A549 (cell line): ENCODE measurements at regions not wholly inside any gene's neighbourhood (a gene's known extent, or its start where the extent isn't known, plus 50 kb on each side); places are given as distances from the start of the nearest gene placed in this dataset.

Source experiments
- ATAC-seq, 2 experiments: fragments of 200-7000 bp in 1 of 2; fragments of >200 bp in 1 of 2; cut with Nextera tagmentation in 1 of 2; cut with Tn5 transposase in 1 of 2; 3 replicates each; pipeline versions ENCODE4 v1.8.0 to v1.9.1; 2018 to 2020; ENCODE audit warnings: mild to moderate bottlenecking in 1 of 2, moderate library complexity in 1 of 2
- CTCF ChIA-PET: fragments of 300-600 bp; sonication (Branson Sonifier 250); formaldehyde crosslinking; extraction: SDS; loops from one replicate; lab custom pipeline; 2021; ENCODE audit warnings: antibody characterized with exemption, inconsistent platforms; lab: Yijun Ruan, JAX
- POLR2A ChIA-PET: fragments of 350-600 bp; formaldehyde crosslinking; extraction: SDS; loops from one replicate; lab custom pipeline; 2021; ENCODE audit warnings: antibody characterized with exemption, inconsistent platforms; lab: Yijun Ruan, JAX
- DNase-seq, 2 experiments: peaks; one replicate each; pipeline versions ENCODE4 v3.0.0 to v3.0.0-alpha.2; 2011 to 2016; ENCODE audit warnings: low read depth in 1 of 2, low spot score in 1 of 2
- FAIRE-seq: peaks from 2 replicates; lab custom pipeline; 2011; peaks lifted over from hg19 to GRCh38; lab: Jason Lieb, UNC
- H3K27ac ChIP-seq, 2 experiments: fragments of >200 bp; sonication (Bioruptor Twin); formaldehyde crosslinking; 3 replicates each; pipeline ENCODE4 v1.5.1; 2016 to 2017
- H3K4me1 ChIP-seq: fragments of >200 bp; sonication (Bioruptor Twin); formaldehyde crosslinking; 3 replicates; pipeline ENCODE4 v1.6.1; 2016
- H3K4me2 ChIP-seq: fragments of >200 bp; sonication (Bioruptor Twin); formaldehyde crosslinking; 3 replicates; pipeline ENCODE4 v1.6.1; 2016
- H3K4me3 ChIP-seq: fragments of >200 bp; sonication (Bioruptor Twin); formaldehyde crosslinking; 3 replicates; pipeline ENCODE4 v1.5.1; 2016
- H3K9me3 ChIP-seq: fragments of >200 bp; sonication (Bioruptor Twin); formaldehyde crosslinking; 3 replicates; pipeline ENCODE4 v1.6.1; 2016
- ATOH8 ChIP-seq: fragments of 250-450 bp; sonication (Bioruptor Pico); IDR thresholded peaks from 2 replicates; pipeline ENCODE4 v1.5.0; 2020; ENCODE audit warnings: low read depth, mild to moderate bottlenecking, moderate library complexity
- CHD4 ChIP-seq: fragments of 200-600 bp; sonication (generic); IDR thresholded peaks from 2 replicates; pipeline ENCODE4 v1.6.1; 2016; ENCODE audit warnings: antibody characterized with exemption, mild to moderate bottlenecking, borderline replicate concordance
- CTCF ChIP-seq: fragments of >200 bp; sonication (Bioruptor Twin); formaldehyde crosslinking; IDR thresholded peaks from 3 replicates; pipeline ENCODE4 v1.5.1; 2016
- EHMT2 ChIP-seq: fragments of 200-600 bp; sonication (generic); IDR thresholded peaks from 2 replicates; pipeline ENCODE4 v1.6.1; 2016; ENCODE audit warnings: antibody characterized with exemption, low read depth, mild to moderate bottlenecking, moderate library complexity
- FOSL2 ChIP-seq, 2 experiments: fragments of 450-650 bp in 1 of 2; fragments of >200 bp in 1 of 2; sonication (Bioruptor Twin) in 1 of 2; formaldehyde crosslinking; IDR thresholded peaks; 2 replicates each; pipeline versions ENCODE4 v1.5.0 to v1.6.1; 2016 to 2020; ENCODE audit warnings: mild to moderate bottlenecking in 1 of 2, moderate library complexity in 1 of 2
- FOXS1 ChIP-seq: fragments of 250-450 bp; sonication (Bioruptor Pico); IDR thresholded peaks from 2 replicates; pipeline ENCODE4 v1.5.0; 2020; ENCODE audit warnings: mild to moderate bottlenecking, moderate library complexity
- HOXB5 ChIP-seq: fragments of 250-450 bp; sonication (Bioruptor Pico); IDR thresholded peaks from 2 replicates; pipeline ENCODE4 v1.5.0; 2020; ENCODE audit warnings: mild to moderate bottlenecking, moderate library complexity
- JUN ChIP-seq, 2 experiments: fragments of >200 bp; sonication (Bioruptor Twin); formaldehyde crosslinking; IDR thresholded peaks; 2 replicates in 1 of 2; 3 replicates in 1 of 2; pipeline ENCODE4 v1.6.1; 2016 to 2017
- KDM1A ChIP-seq: fragments of 200-600 bp; sonication (generic); IDR thresholded peaks from 2 replicates; pipeline ENCODE4 v1.6.1; 2016; ENCODE audit warnings: low read depth, mild to moderate bottlenecking
- MAZ ChIP-seq: fragments of 150-350 bp; IDR thresholded peaks from 2 replicates; pipeline ENCODE4 v1.6.1; 2014; ENCODE audit warnings: antibody characterized with exemption, low read depth, low read length, borderline replicate concordance
- MYC ChIP-seq: IDR thresholded peaks from 2 replicates; pipeline ENCODE4 v1.6.1; 2012; ENCODE audit warnings: mild to moderate bottlenecking, inconsistent platforms, low read length, improper control_type of control experiment, borderline replicate concordance
- PHF8 ChIP-seq: fragments of 200-600 bp; sonication (generic); IDR thresholded peaks from 2 replicates; pipeline ENCODE4 v1.6.1; 2016; ENCODE audit warnings: low read depth, mild to moderate bottlenecking, antibody characterized with exemption, moderate library complexity, borderline replicate concordance
- USF2 ChIP-seq: fragments of 450-650 bp; IDR thresholded peaks from 2 replicates; pipeline ENCODE4 v1.6.1; 2014; ENCODE audit warnings: antibody characterized with exemption
- ZFP36 ChIP-seq: fragments of 450-650 bp; IDR thresholded peaks from 2 replicates; pipeline ENCODE4 v1.6.1; 2014; ENCODE audit warnings: borderline replicate concordance; ENCODE audit not compliant: partially characterized antibody
- ZNF302 ChIP-seq: fragments of 250-450 bp; sonication (Bioruptor Pico); IDR thresholded peaks from 2 replicates; pipeline ENCODE4 v1.9.0; 2021; ENCODE audit warnings: inconsistent platforms, mild to moderate bottlenecking, moderate library complexity
- WGBS: methylation state at CpG from one replicate; pipeline ENCODE4 v1.1.6; 2017; ENCODE audit errors: missing lambda C conversion rate; 5-methylcytosine and 5-hydroxymethylcytosine counted together
- TF ChIP-seq, protein P1 (sequence below): fragments of 150-350 bp; IDR thresholded peaks from 2 replicates; pipeline ENCODE4 v1.6.1; 2014; ENCODE audit warnings: low read depth, mild to moderate bottlenecking, low read length

GRCh38 chr2:16607301-16607700 lies 58.3 kb downstream of the CYRIA start:
- Histone ChIP-seq H3K27ac (no peak overlapping the region), H3K4me3 (no peak overlapping the region), H3K4me1 (no peaks in the 10 kb centered on the region), H3K4me2 (no peak overlapping the region), H3K9me3 (no peaks in the 10 kb centered on the region)
- FAIRE-seq (no peak), DNase-seq (no peak), ATAC-seq (no peak)
- 38% methylated on average over 7 of the region's 7 CpGs for WGBS
- CTCF ChIA-PET = interaction anchor here (0.8 to 1.8 kb wide), 2 partner anchors 11 to 667 kb away, joined by 3 to 7 read pairs; partner anchors contain the start of gene MYCN
- TF ChIP-seq MYC = no peak
- no peak for TF ChIP-seq FOXS1 (CRISPR knock-in tag)
- no peak for TF ChIP-seq EHMT2
- no peak for TF ChIP-seq ZFP36
- no peak for TF ChIP-seq PHF8
- no peak for TF ChIP-seq CHD4
- TF ChIP-seq KDM1A = no peak
- TF ChIP-seq JUN (IDR thresholded peaks at IDR 0.05) = no peak
- no peak for TF ChIP-seq HOXB5
- no peak for TF ChIP-seq ATOH8 (CRISPR knock-in tag)
- TF ChIP-seq ZNF302 = no peak
- no peak for TF ChIP-seq MAZ
- TF ChIP-seq FOSL2 (IDR thresholded peaks at IDR 0.05) = no peak
- no peak for TF ChIP-seq FOSL2 (CRISPR knock-in tag; IDR thresholded peaks at IDR 0.05)
- no peak for TF ChIP-seq USF2
- POLR2A ChIA-PET = no interaction called here

GRCh38 chr2:16604236-16604635 lies 61.4 kb downstream of the CYRIA start:
- Histone ChIP-seq H3K4me2 (no peak overlapping the region), H3K9me3 (no peaks in the 10 kb centered on the region), H3K4me1 (no peaks in the 10 kb centered on the region), H3K27ac (no peak overlapping the region), H3K4me3 (no peak overlapping the region)
- ChIA-PET CTCF (interaction anchor here (0.5 to 1.3 kb wide), 3 partner anchors 9 to 1279 kb away, joined by 3 to 4 read pairs (median 3); no protein-coding TSS in a partner anchor), POLR2A (no interaction called here)
- WGBS = 17% methylated on average over 4 of the region's 4 CpGs
- DNase-seq = no peak
- TF ChIP-seq, protein P1, sequence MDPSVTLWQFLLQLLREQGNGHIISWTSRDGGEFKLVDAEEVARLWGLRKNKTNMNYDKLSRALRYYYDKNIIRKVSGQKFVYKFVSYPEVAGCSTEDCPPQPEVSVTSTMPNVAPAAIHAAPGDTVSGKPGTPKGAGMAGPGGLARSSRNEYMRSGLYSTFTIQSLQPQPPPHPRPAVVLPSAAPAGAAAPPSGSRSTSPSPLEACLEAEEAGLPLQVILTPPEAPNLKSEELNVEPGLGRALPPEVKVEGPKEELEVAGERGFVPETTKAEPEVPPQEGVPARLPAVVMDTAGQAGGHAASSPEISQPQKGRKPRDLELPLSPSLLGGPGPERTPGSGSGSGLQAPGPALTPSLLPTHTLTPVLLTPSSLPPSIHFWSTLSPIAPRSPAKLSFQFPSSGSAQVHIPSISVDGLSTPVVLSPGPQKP = no peak
- TF ChIP-seq ZFP36 (no peak), HOXB5 (no peak), CTCF (no peak)
- no peak for FAIRE-seq
- no peak for ATAC-seq

- TF ChIP-seq MAZ = no peak
- no peak for FAIRE-seq
- no peak for DNase-seq
- no peak for ATAC-seq
- no peak overlapping the region for H3K27ac ChIP-seq
- CTCF ChIA-PET = interaction anchor here (0.9 to 1.4 kb wide), 2 partner anchors 9 to 166 kb away, joined by 3 to 4 read pairs; no protein-coding TSS in a partner anchor
- no peaks in the 10 kb centered on the region for H3K4me1 ChIP-seq
- no peak overlapping the region for H3K4me3 ChIP-seq
- no peaks in the 10 kb centered on the region for H3K9me3 ChIP-seq
- POLR2A ChIA-PET = no interaction called here
- 16% methylated on average over 3 of the region's 3 CpGs for WGBS
- no peak overlapping the region for H3K4me2 ChIP-seq
Measured at GRCh38 chr2:16591370-16591933, 74.2 kb downstream of the CYRIA start.
